Fibroblast of skin of left quadriceps (primary cell): ENCODE measurements at regions not wholly inside any gene's neighbourhood (a gene's known extent, or its start where the extent isn't known, plus 50 kb on each side); places are given as distances from the start of the nearest gene placed in this dataset.
"Not testable (repeated sequence)": the region's sequence is repeated elsewhere in the genome, so short reads cannot be mapped to it uniquely, and the experiment has no call there.

ENCODE experiments used
- DNase-seq, 2 experiments: peaks; one replicate each; pipeline ENCODE4 v3.0.0-alpha.2; 2013; ENCODE audit warnings: low read depth in 2 of 2

GRCh38 chr6:85016726-85017125 lies 252.3 kb upstream of the TBX18 start:
- DNase-seq = no peak

- peak; percentile 27 to 31 for DNase-seq
Observed at GRCh38 chr6:85015396-85015990, 251.1 kb upstream of the TBX18 start.

- DNase-seq = no peak
Observed at GRCh38 chr6:85010865-85011264, 246.5 kb upstream of the TBX18 start.

DNA sequence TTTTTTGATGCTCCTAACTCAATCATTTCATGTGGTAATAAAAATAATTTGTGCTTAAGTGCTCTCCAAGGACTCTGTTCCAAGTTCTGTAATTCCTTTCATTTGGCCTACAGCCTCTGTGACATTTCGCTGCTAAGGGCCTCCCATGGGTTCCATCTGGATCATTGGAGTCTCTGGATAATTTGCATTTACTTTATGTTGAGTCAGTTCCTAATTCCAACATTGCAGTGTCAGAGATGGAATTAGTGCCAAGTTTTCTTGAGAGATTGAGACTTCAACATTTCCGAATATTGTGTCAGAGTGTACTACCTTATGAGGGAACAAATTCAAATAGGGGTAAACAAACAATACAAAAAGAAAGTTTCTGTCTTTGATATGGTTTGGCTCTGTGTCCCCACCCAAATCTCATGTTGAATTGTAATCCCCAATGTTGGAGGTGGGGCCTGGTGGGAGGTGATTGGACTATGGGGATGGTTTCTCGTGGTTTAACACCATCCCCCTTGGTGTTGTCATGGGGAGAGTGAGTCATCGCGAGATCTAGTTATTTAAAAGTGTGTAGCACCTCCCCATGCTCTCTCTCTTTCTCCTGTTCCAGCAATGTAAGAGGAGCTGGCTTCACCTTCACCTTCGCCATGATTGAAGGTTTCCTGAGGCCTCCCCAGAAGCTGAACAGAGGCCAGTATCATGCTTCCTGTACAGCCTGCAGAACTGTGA lies 244.1 kb upstream of the TBX18 start:
- DNase-seq = peak; percentile 71 to 75

GRCh38 chr6:85006362-85006761 lies 242.0 kb upstream of the TBX18 start:
- no peak for DNase-seq

GRCh38 chr6:85005494-85005893 lies 241.1 kb upstream of the TBX18 start:
- DNase-seq = no peak

DNA sequence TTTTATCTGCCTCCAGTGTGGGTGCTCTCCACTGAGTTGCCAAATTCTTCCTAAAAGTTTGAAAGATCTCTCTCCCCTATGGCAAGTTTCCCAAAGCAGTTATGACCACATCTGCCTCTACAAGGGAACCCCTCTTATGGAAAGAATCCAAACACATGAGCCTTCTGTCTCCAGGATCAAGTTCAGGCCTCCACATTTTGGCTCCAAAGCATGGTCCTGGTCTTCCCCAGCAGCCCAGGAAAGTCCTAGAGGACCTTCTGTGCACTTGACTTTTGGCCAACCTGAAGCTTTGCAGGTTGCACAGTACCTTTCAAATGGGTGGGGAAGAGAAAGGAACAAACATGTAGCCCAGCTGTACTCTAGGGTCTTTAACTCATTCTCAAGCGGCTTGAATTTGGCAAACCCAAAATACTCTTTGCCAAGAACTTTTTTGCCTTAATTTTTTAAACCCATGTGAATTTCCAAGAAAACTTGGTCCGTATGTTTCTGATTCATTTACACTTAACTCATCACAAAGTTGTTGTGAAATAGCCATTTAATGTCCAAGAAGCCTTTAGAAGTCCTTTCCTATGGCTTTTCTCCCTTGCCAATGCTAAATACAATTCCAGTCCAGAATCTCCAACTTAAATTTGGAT lies 240.1 kb upstream of the TBX18 start:
- DNase-seq = peak in 1 of 2 experiments; percentile 20

DNA sequence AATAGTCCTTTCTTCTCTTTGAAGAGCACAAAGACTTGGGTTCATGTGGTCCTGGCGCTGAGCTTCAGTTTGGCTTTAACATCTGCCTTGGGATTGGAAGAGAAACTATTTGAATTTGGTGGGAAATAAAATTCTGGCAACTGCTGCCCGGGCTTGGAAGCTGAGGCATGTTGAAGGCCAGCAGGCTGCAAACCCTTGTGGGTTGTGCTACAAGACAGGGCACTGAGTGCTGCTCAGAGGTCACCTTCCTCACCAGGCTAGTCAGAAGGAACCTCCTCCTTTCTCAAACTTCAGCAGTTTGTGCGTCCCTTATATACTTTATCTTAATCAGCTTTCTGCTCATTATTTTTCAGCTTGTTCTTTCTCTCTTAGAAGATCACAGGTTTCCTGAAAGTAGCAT lies 238.4 kb upstream of the TBX18 start:
- no peak for DNase-seq

- DNase-seq = no peak
Observed at GRCh38 chr6:85000001-85000400, 235.6 kb upstream of the TBX18 start.

DNA sequence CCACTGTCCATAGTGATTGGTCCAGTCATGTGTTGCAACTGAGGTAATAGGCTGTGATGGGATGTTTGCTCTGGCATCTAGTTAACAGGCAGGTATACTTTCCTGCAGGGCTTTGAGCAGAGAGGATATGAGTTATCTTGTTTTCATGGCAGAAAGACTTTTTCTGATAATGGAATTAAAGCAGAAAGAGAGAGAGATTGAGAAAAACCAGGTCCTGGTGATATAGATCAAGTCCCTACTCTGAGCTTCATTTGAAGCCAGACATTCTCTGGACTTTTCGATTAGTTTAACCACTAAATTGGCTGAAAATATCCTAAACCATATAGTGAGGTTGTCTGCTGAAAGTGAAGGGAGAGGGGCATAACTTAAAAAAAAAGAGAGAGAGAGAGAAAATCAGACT lies 233.8 kb upstream of the TBX18 start:
- no peak for DNase-seq

- DNase-seq = not testable (repeated sequence)
Observed at GRCh38 chr6:84988766-84989165, 224.4 kb upstream of the TBX18 start.

- DNase-seq = not testable (repeated sequence)
Observed at GRCh38 chr6:84985490-84985889, 221.1 kb upstream of the TBX18 start.

DNA sequence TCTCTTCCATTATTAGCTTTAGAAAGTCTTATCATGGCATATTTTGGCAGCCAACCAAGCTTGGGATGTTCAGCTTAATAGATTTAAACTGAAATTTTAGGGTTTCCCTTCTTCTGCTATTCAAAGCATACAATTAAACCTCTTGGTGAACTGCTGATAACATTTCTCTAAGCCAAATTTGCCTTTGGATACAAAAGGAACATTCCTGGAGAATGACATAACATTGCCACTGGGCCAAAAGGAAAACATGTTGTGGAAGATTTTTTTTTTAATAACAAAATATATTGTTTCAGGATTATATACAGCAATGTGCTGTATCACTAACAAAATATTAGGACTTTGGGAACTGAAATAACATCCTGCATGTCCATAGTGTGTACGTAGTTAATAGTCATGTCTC lies 215.1 kb upstream of the TBX18 start:
- DNase-seq = peak; percentile 23

DNA sequence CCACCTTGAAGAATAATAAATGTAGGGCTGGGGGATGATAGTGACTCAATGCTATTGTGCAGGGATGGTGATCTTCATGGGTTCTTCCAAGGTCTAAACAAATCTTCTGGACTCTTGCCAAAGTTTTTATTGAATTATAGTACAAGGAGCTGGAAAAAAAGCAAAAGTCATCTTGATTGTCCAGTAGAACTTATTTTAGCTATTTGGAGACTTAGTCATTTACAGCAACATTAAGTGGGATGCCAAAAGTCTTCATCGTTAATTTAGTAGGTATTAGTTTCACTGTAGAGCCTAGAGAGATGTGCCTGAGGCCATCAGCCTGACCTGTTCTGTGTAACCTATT lies 212.9 kb upstream of the TBX18 start:
- no peak for DNase-seq

GRCh38 chr6:84976526-84977362 lies 212.3 kb upstream of the TBX18 start:
- peak; percentile 75 to 76 for DNase-seq

- DNase-seq = no peak
Observed at GRCh38 chr6:84975316-84975715, 210.9 kb upstream of the TBX18 start.

GRCh38 chr6:84973606-84974005 lies 209.2 kb upstream of the TBX18 start:
- DNase-seq = no peak

DNA sequence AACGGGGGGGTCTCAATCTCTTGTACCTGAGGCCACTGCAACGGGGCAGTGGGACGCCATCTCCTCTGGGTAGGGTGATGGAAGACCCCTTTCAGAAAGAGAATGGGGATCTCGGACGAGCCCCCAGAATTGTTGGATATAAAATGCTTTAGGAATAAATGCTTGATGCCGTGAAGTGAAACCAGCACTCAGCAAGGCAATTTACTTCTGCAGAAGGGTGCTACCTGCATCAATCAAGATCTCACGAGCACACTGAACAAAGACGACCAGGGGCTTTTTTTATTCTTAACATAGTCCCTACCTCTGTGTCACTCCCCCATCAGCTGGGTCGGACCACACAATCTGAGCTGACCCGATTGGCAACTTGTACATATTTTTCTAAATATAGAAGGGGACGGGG lies 203.6 kb upstream of the TBX18 start:
- no peak for DNase-seq

GRCh38 chr6:84967389-84967788 lies 203.0 kb upstream of the TBX18 start:
- no peak for DNase-seq

DNA sequence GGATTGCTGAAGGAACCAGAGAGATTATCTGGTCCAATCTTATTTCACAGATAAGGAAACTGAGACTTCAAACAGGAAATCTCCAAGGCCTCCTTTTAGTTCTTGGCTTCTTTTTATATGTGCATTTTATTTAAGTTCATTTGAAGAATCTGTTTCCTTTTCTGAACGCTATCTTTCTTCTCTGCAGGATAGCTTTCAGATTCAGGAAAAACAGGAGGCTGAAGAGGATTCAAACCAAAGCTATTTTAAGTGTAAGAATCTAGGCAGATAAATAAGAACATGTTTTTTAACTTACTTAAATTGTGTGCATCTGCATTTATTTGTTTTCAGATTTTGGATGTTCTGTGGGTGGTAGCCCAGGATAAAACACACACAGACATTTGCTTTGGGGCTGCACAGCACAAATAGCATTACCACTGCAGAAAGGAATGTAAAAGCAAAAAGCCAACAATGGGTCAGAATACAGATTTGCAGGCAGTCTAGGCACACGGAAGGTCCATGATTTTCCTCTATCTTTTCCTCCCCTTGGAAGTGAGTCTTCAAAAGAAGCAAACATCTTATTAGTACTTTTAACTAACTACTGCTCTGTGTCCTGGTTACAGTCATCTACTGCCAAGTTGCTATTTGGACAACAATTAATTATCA lies 188.8 kb upstream of the TBX18 start:
- DNase-seq = peak in 1 of 2 experiments; percentile 3

- not testable (repeated sequence) for DNase-seq
Observed at GRCh38 chr6:84944926-84945325, 180.5 kb upstream of the TBX18 start.

DNA sequence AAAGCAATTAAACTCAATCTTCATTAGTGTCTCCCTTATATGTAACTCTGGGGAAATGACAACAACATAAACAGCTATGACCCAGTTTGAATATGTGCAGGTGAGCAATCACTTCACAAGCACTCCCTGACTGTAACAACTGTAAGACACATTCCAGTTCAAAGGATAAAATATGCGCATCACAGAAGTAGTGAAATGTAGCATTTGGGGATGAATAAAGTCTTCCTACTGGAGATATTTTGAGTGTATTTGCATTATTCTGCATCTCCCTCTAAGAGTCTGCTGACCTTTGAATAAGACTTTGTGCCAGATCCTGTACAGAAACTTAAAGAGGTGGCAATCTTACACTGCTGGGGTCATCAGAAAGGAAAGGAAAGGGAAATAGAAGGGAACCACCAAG lies 179.5 kb upstream of the TBX18 start:
- DNase-seq = no peak
